CD14-positive monocyte (primary cell): ENCODE measurements at regions not wholly inside any gene's neighbourhood (a gene's known extent, or its start where the extent isn't known, plus 50 kb on each side); places are given as distances from the start of the nearest gene placed in this dataset.

Experiments
- DNase-seq, 3 donors: peaks; one replicate each; pipeline ENCODE4 v3.0.0-alpha.2; 2011 to 2022
- H2AFZ ChIP-seq: 2 replicates; pipeline ENCODE4 v1.6.0; 2012; ENCODE audit warnings: mild to moderate bottlenecking, low read depth, low read length, inconsistent platforms; ENCODE audit not compliant: insufficient read depth, poor library complexity, severe bottlenecking
- H3K27ac ChIP-seq, 2 donors: 1 replicate in 1 of 2; 2 replicates in 1 of 2; pipeline ENCODE4 v1.5.1; 2012 to 2013; ENCODE audit warnings: low read length in 2 of 2, control low read depth in 1 of 2, inconsistent platforms in 1 of 2, low read depth in 1 of 2, mild to moderate bottlenecking in 1 of 2
- H3K27me3 ChIP-seq, 2 donors: one replicate each; pipeline versions ENCODE4 v1.6.0 to v1.6.1; 2011 to 2013; ENCODE audit warnings: low read length in 2 of 2; ENCODE audit not compliant: control insufficient read depth in 2 of 2, insufficient read depth in 2 of 2
- H3K36me3 ChIP-seq, 2 donors: replicated peaks in 1 of 2; 1 replicate in 1 of 2; 2 replicates in 1 of 2; pipeline versions ENCODE4 v1.5.1 to v1.6.1; 2012 to 2013; ENCODE audit warnings: low read length in 2 of 2, control low read depth in 1 of 2, inconsistent platforms in 1 of 2, mild to moderate bottlenecking in 1 of 2; ENCODE audit not compliant: insufficient read depth in 2 of 2, control insufficient read depth in 1 of 2
- H3K4me1 ChIP-seq, 2 donors: 1 replicate in 1 of 2; 2 replicates in 1 of 2; pipeline versions ENCODE4 v1.5.1 to v1.6.1; 2012 to 2013; ENCODE audit warnings: low read length in 2 of 2, control low read depth in 1 of 2, inconsistent platforms in 1 of 2, mild to moderate bottlenecking in 1 of 2, moderate library complexity in 1 of 2; ENCODE audit not compliant: insufficient read depth in 2 of 2, control insufficient read depth in 1 of 2
- H3K4me2 ChIP-seq: replicated peaks from 2 replicates; pipeline ENCODE3; 2012; ENCODE audit warnings: low read length, moderate library complexity, mild to moderate bottlenecking; ENCODE audit not compliant: poor library complexity, severe bottlenecking; ENCODE audit errors: extremely low read depth
- H3K4me3 ChIP-seq, 3 experiments: fragments of 200-600 bp in 1 of 3; sonication (generic) in 1 of 3; replicated peaks in 1 of 3; 1 replicate in 2 of 3; 2 replicates in 1 of 3; pipeline ENCODE4 v1.5.1; 2011 to 2013; ENCODE audit warnings: low read length in 3 of 3, mild to moderate bottlenecking in 3 of 3, control low read depth in 2 of 3, low read depth in 2 of 3, inconsistent platforms in 1 of 3, moderate library complexity in 1 of 3
- H3K79me2 ChIP-seq: 2 replicates; pipeline ENCODE4 v1.6.0; 2012; ENCODE audit warnings: mild to moderate bottlenecking, control low read depth, inconsistent platforms, low read length, moderate library complexity; ENCODE audit not compliant: insufficient read depth
- H3K9ac ChIP-seq: 2 replicates; pipeline ENCODE4 v1.6.0; 2017; ENCODE audit warnings: low read length, mild to moderate bottlenecking; ENCODE audit not compliant: insufficient read depth, poor library complexity, severe bottlenecking
- H3K9me3 ChIP-seq, 2 donors: replicated peaks in 1 of 2; 1 replicate in 1 of 2; 2 replicates in 1 of 2; pipeline versions ENCODE4 v1.5.1 to v1.6.1; 2012 to 2013; ENCODE audit warnings: low read length in 2 of 2, control low read depth in 1 of 2; ENCODE audit not compliant: control insufficient read depth in 1 of 2, insufficient read depth in 1 of 2
- H4K20me1 ChIP-seq: 2 replicates; pipeline ENCODE4 v1.6.0; 2012; ENCODE audit warnings: mild to moderate bottlenecking, low read length, control low read depth, moderate library complexity; ENCODE audit not compliant: insufficient read depth
- H3K27ac Mint-ChIP-seq, 7 donors: one replicate each; pipeline ENCODE4 v1.8.0; 2020; ENCODE audit warnings: mild to moderate bottlenecking in 7 of 7, mixed read lengths in 7 of 7, moderate library complexity in 6 of 7, inconsistent platforms in 2 of 7
- H3K27me3 Mint-ChIP-seq, 3 donors: one replicate each; pipeline ENCODE4 v1.8.0; 2021 to 2022; ENCODE audit warnings: low read depth in 3 of 3, mild to moderate bottlenecking in 3 of 3, mixed read lengths in 3 of 3, moderate library complexity in 3 of 3, inconsistent platforms in 1 of 3
- H3K36me3 Mint-ChIP-seq, 2 donors: one replicate each; pipeline ENCODE4 v1.8.0; 2020; ENCODE audit warnings: mixed read lengths in 2 of 2, inconsistent platforms in 1 of 2, mild to moderate bottlenecking in 1 of 2
- H3K4me1 Mint-ChIP-seq: one replicate; pipeline ENCODE4 v1.8.0; 2020; ENCODE audit warnings: mild to moderate bottlenecking, mixed read lengths
- H3K4me3 Mint-ChIP-seq, 2 donors: one replicate each; pipeline ENCODE4 v1.8.0; 2020; ENCODE audit warnings: mild to moderate bottlenecking in 2 of 2, mixed read lengths in 2 of 2, moderate library complexity in 1 of 2
- H3K9me3 Mint-ChIP-seq, 7 donors: one replicate each; pipeline ENCODE4 v1.8.0; 2020 to 2022; ENCODE audit warnings: mixed read lengths in 7 of 7, mild to moderate bottlenecking in 6 of 7, moderate library complexity in 6 of 7, inconsistent platforms in 2 of 7
- WGBS: methylation state at CpG from one replicate; pipeline ENCODE4 v1.1.5; 2013; ENCODE audit warnings: missing lambda C conversion rate; ENCODE audit not compliant: insufficient coverage; 5-methylcytosine and 5-hydroxymethylcytosine counted together
- intact Hi-C, 2 donors: fragments of 100-400 bp; cut with micrococcal nuclease; formaldehyde crosslinking; loops; one replicate each; pipeline versions ENCODE4 v1.15.0 to v1.15.1; 2023
- TF ChIP-seq, protein P1 (sequence below): fragments of 200-600 bp; IDR thresholded peaks from one replicate; pipeline ENCODE4 v1.8.0; 2022; ENCODE audit warnings: antibody characterized with exemption, mild to moderate bottlenecking

DNA sequence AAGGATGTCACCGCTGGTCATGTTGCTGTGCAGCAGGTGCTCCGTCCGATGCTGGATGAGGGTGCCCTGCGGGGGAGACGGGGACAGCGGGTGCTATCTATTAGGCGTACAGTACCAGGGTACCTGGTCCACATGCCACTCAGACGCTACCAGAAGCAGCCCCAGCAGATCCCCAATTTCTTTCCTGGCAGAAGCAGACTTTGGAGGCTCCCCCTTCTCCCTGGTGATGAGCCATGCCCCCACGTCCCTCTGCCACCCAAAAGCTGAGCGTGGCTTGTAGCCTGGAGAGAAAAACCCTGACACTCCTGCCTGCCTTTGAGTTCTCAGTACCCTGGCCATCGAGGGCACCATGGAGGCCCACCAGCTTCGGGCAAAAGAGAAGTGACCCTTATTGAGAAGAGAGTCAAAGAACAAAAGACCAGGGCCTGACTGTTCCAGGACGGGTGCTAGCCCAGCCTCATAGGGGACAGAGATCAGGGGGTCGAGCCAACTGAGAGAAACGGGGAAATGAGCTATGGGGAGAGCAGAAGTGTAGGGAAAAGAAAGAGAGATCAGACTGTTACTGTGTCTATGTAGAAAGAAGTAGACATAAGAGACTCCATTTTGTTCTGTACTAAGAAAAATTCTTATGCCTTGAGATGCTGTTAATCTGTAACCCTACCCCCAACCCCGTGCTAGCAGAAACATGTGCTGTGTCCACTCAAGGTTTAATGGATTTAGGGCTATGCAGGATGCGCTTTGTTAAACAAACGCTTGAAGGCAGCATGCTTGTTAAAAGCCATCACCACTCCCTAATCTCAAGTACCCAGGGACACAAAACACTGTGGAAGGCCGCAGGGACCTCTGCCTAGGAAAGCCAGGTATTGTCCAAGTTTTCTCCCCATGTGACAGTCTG is 62.0 kb upstream of the ZNF354B start:
- Mint-ChIP-seq H3K9me3 (peaks cover 2 to 30% (median 20%) of the 10 kb centered on the region in 7 donors), H3K4me3 (no peak overlapping the region), H3K36me3 (no peaks in the 10 kb centered on the region), H3K4me1 (no peaks in the 10 kb centered on the region), H3K27me3 (peaks cover 3 to 10% (median 7%) of the 10 kb centered on the region in 3 donors), H3K27ac (peak overlapping the region in 1 of 7 donors; percentile 61)
- no peak overlapping the region for H3K27ac ChIP-seq
- no peaks in the 10 kb centered on the region for H3K27me3 ChIP-seq
- H3K36me3 ChIP-seq, result no peaks in the 10 kb centered on the region
- TF ChIP-seq, protein P1, sequence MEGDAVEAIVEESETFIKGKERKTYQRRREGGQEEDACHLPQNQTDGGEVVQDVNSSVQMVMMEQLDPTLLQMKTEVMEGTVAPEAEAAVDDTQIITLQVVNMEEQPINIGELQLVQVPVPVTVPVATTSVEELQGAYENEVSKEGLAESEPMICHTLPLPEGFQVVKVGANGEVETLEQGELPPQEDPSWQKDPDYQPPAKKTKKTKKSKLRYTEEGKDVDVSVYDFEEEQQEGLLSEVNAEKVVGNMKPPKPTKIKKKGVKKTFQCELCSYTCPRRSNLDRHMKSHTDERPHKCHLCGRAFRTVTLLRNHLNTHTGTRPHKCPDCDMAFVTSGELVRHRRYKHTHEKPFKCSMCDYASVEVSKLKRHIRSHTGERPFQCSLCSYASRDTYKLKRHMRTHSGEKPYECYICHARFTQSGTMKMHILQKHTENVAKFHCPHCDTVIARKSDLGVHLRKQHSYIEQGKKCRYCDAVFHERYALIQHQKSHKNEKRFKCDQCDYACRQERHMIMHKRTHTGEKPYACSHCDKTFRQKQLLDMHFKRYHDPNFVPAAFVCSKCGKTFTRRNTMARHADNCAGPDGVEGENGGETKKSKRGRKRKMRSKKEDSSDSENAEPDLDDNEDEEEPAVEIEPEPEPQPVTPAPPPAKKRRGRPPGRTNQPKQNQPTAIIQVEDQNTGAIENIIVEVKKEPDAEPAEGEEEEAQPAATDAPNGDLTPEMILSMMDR, result no peak
- intact Hi-C loops, result no loop called here
- no peaks in the 10 kb centered on the region for H3K9me3 ChIP-seq
- no peaks in the 10 kb centered on the region for H3K79me2 ChIP-seq
- 93% methylated on average over 18 of the region's 19 CpGs for WGBS
- no peak for DNase-seq
- H2AFZ ChIP-seq, result no peak overlapping the region
- no peaks in the 10 kb centered on the region for H4K20me1 ChIP-seq
- H3K9ac ChIP-seq, result no peak overlapping the region
- H3K4me3 ChIP-seq, result no peak overlapping the region
- H3K4me1 ChIP-seq, result no peaks in the 10 kb centered on the region
- H3K4me2 ChIP-seq, result no peak overlapping the region

DNA sequence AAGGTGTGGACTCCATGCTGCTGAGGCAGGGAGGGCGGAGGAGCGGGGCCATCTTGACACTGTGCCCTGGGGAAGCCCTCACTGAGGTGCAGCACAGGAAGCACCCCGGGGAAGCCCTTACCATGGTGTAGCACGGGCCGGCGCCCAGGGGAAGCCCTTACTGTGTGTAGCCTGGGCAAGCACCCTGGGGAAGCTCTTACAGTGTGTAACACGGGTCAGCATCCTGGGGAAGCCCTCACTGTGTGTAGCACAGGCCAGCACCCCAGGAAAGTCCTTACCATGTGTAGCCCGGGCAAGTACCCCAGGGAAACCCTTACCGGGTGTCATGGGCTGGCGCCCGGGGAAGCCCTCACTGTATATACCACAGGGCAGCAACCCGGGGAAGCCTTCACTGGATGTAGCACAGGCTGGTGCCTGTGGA is 62.6 kb upstream of the ZNF354B start:
- Histone ChIP-seq H4K20me1 (no peaks in the 10 kb centered on the region), H3K4me3 (no peak overlapping the region), H3K79me2 (no peaks in the 10 kb centered on the region), H3K36me3 (no peaks in the 10 kb centered on the region), H3K4me1 (no peaks in the 10 kb centered on the region), H3K27me3 (no peaks in the 10 kb centered on the region), H3K9me3 (no peaks in the 10 kb centered on the region), H3K4me2 (no peak overlapping the region), H3K27ac (no peak overlapping the region), H2AFZ (no peak overlapping the region), H3K9ac (no peak overlapping the region)
- H3K27me3 Mint-ChIP-seq, result peaks cover 3 to 10% (median 10%) of the 10 kb centered on the region in 3 donors
- intact Hi-C loops, result no loop called here
- no peaks in the 10 kb centered on the region for H3K36me3 Mint-ChIP-seq
- TF ChIP-seq, protein P1, result no peak
- peaks cover 4 to 30% (median 19%) of the 10 kb centered on the region in 7 donors for H3K9me3 Mint-ChIP-seq
- H3K4me1 Mint-ChIP-seq, result no peaks in the 10 kb centered on the region
- H3K4me3 Mint-ChIP-seq, result no peak overlapping the region
- no peak for DNase-seq
- 88% methylated on average over 12 of the region's 12 CpGs for WGBS
- no peak overlapping the region for H3K27ac Mint-ChIP-seq
